ENCODE measurements at regions not wholly inside any gene's neighbourhood (a gene's known extent, or its start where the extent isn't known, plus 50 kb on each side); places are given as distances from the start of the nearest gene placed in this dataset.

GRCh38 chr3:194931865-194932264 lies 246.2 kb downstream of the FAM43A start:
- no peak for TF ChIP-seq GATA3 (IDR thresholded peaks at IDR 0.05; ENCODE audit: low read depth, low read length)
- TF ChIP-seq GATA2 (IDR thresholded peaks at IDR 0.05; ENCODE audit: low read depth, low read length), result no peak

All from SH-SY5Y (cell line).